Ectodermal cell (in vitro differentiated cells): ENCODE measurements at regions not wholly inside any gene's neighbourhood (a gene's known extent, or its start where the extent isn't known, plus 50 kb on each side); places are given as distances from the start of the nearest gene placed in this dataset.

Experiments
- H3K27ac ChIP-seq: 2 replicates; pipeline ENCODE4 v1.7.0; 2013; ENCODE audit warnings: mild to moderate bottlenecking, low read depth, low read length; ENCODE audit not compliant: insufficient read depth, poor library complexity, severe bottlenecking
- H3K27me3 ChIP-seq: 2 replicates; pipeline ENCODE4 v1.7.0; 2013; ENCODE audit warnings: mild to moderate bottlenecking, low read length; ENCODE audit not compliant: insufficient read depth, control insufficient read depth, poor library complexity, severe bottlenecking
- H3K36me3 ChIP-seq: one replicate; pipeline ENCODE4 v1.7.0; 2013; ENCODE audit warnings: low read length; ENCODE audit not compliant: control insufficient read depth, insufficient read depth
- H3K4me1 ChIP-seq: one replicate; pipeline ENCODE4 v1.7.0; 2013; ENCODE audit warnings: low read length; ENCODE audit not compliant: control insufficient read depth, insufficient read depth
- H3K4me3 ChIP-seq: 2 replicates; pipeline ENCODE4 v1.7.0; 2013; ENCODE audit warnings: low read depth, low read length, control low read depth; ENCODE audit not compliant: insufficient read depth
- H3K9me3 ChIP-seq: 2 replicates; pipeline ENCODE4 v1.7.0; 2013; ENCODE audit warnings: mild to moderate bottlenecking, low read length, moderate library complexity; ENCODE audit not compliant: control insufficient read depth
- WGBS, 2 experiments: methylation state at CpG; one replicate each; pipeline ENCODE4 v1.1.7; 2013; ENCODE audit warnings: missing lambda C conversion rate in 2 of 2; 5-methylcytosine and 5-hydroxymethylcytosine counted together

GRCh38 chr9:134518004-134518606, 123.5 kb upstream of the COL5A1 start:
- 85% methylated on average over 28 of the region's 28 CpGs for WGBS, 2 experiments
- Histone ChIP-seq H3K27me3 (no peaks in the 10 kb centered on the region), H3K4me3 (no peak overlapping the region), H3K9me3 (no peaks in the 10 kb centered on the region), H3K27ac (no peak overlapping the region), H3K36me3 (no peaks in the 10 kb centered on the region), H3K4me1 (peaks cover 8% of the 10 kb centered on the region)

- no peaks in the 10 kb centered on the region for H3K9me3 ChIP-seq
- WGBS, 2 experiments, result 93 to 96% methylated on average over 15 of the region's 15 CpGs
Observed at GRCh38 chr9:134519375-134520070, 122.1 kb upstream of the COL5A1 start.

GRCh38 chr9:134521817-134522501, 119.6 kb upstream of the COL5A1 start:
- 78 to 79% methylated on average over 25 of the region's 25 CpGs for WGBS, 2 experiments
- no peak overlapping the region for H3K4me3 ChIP-seq
- no peaks in the 10 kb centered on the region for H3K27me3 ChIP-seq
- H3K36me3 ChIP-seq, result no peaks in the 10 kb centered on the region
- peaks cover 8% of the 10 kb centered on the region for H3K4me1 ChIP-seq
- H3K27ac ChIP-seq, result no peak overlapping the region
- H3K9me3 ChIP-seq, result no peaks in the 10 kb centered on the region

More at GRCh38 chr9:134519375-134520070, 122.1 kb upstream of the COL5A1 start:
- no peak overlapping the region for H3K27ac ChIP-seq
- H3K36me3 ChIP-seq, result no peaks in the 10 kb centered on the region
- no peaks in the 10 kb centered on the region for H3K27me3 ChIP-seq
- H3K4me3 ChIP-seq, result no peak overlapping the region
- peaks cover 8% of the 10 kb centered on the region for H3K4me1 ChIP-seq

GRCh38 chr9:134522502-134522848, 119.1 kb upstream of the COL5A1 start:
- H3K27ac ChIP-seq, result no peak overlapping the region
- no peaks in the 10 kb centered on the region for H3K27me3 ChIP-seq
- H3K9me3 ChIP-seq, result no peaks in the 10 kb centered on the region
- H3K4me3 ChIP-seq, result no peak overlapping the region
- peaks cover 8% of the 10 kb centered on the region for H3K4me1 ChIP-seq
- WGBS, 2 experiments, result 93 to 96% methylated on average over 7 of the region's 7 CpGs
- H3K36me3 ChIP-seq, result no peaks in the 10 kb centered on the region

DNA sequence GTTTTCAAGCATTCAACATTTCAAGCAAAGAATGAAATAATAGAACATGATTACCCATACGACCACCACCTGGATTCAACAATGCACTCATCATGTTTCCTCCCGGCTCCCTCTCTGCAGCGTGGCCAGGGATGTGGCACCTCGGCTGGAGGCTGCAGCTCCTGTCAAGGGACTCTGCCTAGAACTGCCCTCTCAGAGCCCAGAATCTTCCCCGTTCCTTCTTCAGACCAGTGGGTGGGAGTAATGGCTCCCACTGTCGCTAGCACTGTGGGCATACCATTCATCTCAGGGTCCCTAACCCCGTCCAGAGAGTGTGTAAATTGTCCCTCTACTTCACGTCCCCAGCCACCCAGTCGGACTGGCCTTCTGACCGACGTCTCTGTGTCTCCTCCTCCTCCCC, 118.6 kb upstream of the COL5A1 start:
- 87 to 88% methylated on average over 11 of the region's 11 CpGs for WGBS, 2 experiments
- H3K27ac ChIP-seq, result no peak overlapping the region

DNA sequence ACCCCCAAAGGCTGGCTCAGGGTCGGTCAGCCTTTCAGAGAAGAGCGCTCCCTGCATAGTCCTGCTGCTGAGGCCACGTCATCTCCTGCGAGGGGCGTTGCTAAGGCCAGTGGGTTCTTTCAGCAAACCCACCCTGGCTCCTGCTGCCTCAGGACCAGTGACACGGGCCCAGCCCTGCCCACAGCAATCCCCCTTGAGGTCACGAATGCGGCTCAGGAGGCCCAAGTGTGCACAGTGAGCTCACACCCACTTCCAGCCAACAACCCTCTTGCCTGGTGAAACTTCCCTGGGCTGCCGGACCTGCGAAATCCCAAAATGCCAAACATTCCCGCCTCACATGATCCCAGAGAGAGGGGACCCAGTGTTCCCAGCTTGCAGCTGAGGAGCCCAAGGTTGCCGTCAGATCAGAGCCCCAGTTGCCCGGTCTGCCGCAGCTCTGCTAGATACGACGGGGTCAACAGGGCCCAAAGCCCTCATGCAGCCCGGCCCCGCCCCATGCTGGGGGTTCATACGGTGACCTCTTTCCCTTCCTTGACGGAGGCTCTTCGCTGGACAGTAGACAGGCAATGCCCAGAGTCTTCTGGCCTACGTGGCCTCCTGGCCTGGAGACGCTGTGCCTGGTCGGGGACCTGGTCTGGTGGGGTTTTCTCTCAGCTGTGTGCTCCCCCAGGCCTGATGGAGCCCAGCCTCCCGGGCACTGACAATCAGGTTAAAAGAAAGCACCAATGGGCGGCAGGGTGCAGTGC, 116.4 kb upstream of the COL5A1 start:
- no peaks in the 10 kb centered on the region for H3K9me3 ChIP-seq
- H3K36me3 ChIP-seq, result no peaks in the 10 kb centered on the region
- no peak overlapping the region for H3K4me3 ChIP-seq
- H3K4me1 ChIP-seq, result peaks cover 8% of the 10 kb centered on the region
- H3K27ac ChIP-seq, result no peak overlapping the region
- WGBS, 2 experiments, result 94% methylated on average over 26 of the region's 26 CpGs
- H3K27me3 ChIP-seq, result no peaks in the 10 kb centered on the region

More for the DNA sequence above, 118.6 kb upstream of the COL5A1 start:
- H3K36me3 ChIP-seq, result no peaks in the 10 kb centered on the region
- no peaks in the 10 kb centered on the region for H3K9me3 ChIP-seq
- H3K4me1 ChIP-seq, result peaks cover 8% of the 10 kb centered on the region
- no peaks in the 10 kb centered on the region for H3K27me3 ChIP-seq
- no peak overlapping the region for H3K4me3 ChIP-seq

- no peaks in the 10 kb centered on the region for H3K27me3 ChIP-seq
- 94% methylated on average over 26 of the region's 26 CpGs for WGBS, 2 experiments
- no peaks in the 10 kb centered on the region for H3K36me3 ChIP-seq
- H3K4me3 ChIP-seq, result no peak overlapping the region
- peaks cover 8% of the 10 kb centered on the region for H3K4me1 ChIP-seq
- no peak overlapping the region for H3K27ac ChIP-seq
- no peaks in the 10 kb centered on the region for H3K9me3 ChIP-seq
Observed at GRCh38 chr9:134525841-134526583, 115.6 kb upstream of the COL5A1 start.

DNA sequence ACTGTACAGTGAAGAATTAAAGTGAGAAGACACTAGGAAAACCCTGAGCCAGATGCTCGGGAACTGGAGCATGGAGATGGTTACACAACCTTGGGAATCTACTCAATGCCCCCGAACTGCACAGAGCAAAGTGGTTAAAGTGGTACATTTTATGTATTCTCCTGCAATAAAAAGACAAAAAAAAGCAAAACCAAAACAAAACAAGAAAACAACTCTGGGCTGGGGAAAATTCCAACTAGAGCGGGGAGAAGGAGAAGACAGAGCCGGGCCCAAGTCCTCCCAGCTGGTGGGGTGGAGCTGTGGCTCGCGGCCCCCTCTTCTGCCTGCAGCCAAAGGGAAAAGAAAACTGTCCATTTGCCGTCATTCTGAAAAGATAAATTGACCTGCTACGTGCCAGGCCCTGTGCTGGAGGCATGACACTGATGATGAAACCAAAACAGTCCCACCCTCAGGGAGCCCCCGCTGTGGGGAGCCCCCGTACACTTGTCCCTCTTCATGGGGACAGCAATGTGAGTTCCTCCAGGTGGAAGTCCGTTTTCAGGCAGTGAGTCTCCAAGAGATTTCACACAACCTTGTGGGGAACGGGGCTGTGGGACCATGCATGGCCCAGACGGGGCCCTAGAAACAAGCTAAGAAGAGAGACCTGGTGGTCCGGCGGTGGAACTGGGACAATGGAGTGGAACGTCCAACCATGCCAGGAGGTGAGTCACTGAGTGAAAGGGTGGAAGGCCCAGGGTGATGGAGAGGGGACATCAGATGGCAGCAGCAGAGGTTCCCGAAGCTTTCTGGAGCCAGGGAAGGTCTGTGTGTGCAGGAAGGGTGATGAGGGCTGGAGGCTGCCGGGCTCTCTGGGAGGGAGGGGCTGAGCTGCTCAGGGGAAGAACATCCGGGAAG, 114.8 kb upstream of the COL5A1 start:
- 93% methylated on average over 19 of the region's 19 CpGs for WGBS, 2 experiments
- no peaks in the 10 kb centered on the region for H3K36me3 ChIP-seq
- no peaks in the 10 kb centered on the region for H3K9me3 ChIP-seq
- H3K27ac ChIP-seq, result no peak overlapping the region
- H3K4me1 ChIP-seq, result peaks cover 4% of the 10 kb centered on the region
- H3K4me3 ChIP-seq, result no peak overlapping the region
- no peaks in the 10 kb centered on the region for H3K27me3 ChIP-seq

DNA sequence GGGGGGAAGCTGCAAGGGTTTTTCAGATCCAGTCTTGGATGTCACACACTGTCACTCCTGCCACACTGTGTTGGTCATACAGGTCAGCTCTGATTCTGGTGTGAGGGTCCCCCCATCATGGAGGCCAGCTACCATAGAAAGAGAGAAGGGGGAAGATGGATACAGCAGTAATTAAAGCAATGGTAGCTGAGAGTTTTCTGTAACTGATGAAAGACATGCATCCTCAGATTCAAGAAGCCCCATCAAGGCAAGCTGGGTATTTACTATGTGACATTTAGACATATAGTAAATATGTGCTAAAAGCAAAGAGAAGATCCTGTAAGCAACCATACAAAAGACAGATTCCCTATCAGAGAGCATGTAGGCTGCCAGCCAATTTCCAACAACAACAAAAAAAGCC, 110.9 kb upstream of the COL5A1 start:
- no peaks in the 10 kb centered on the region for H3K9me3 ChIP-seq
- H3K36me3 ChIP-seq, result no peaks in the 10 kb centered on the region
- no peak overlapping the region for H3K4me3 ChIP-seq
- H3K27me3 ChIP-seq, result no peaks in the 10 kb centered on the region
- no peaks in the 10 kb centered on the region for H3K4me1 ChIP-seq
- no peak overlapping the region for H3K27ac ChIP-seq
